NT2/D1 (cell line): ENCODE measurements at regions not wholly inside any gene's neighbourhood (a gene's known extent, or its start where the extent isn't known, plus 50 kb on each side); places are given as distances from the start of the nearest gene placed in this dataset.
A peak's percentile ranks its signal among the peaks of the same experiment; 100 is the strongest.
"Not testable (repeated sequence)": the region's sequence is repeated elsewhere in the genome, so short reads cannot be mapped to it uniquely, and the experiment has no call there.

Experiments used
- DNase-seq: peaks from one replicate; pipeline ENCODE4 v3.0.0-alpha.2; 2011; ENCODE audit warnings: low read depth, low spot score
- H3K27me3 ChIP-seq: 2 replicates; pipeline ENCODE4 v1.6.0; 2011; ENCODE audit warnings: mild to moderate bottlenecking; ENCODE audit not compliant: insufficient read length, insufficient read depth
- H3K36me3 ChIP-seq: 2 replicates; pipeline ENCODE4 v1.6.1; 2011; ENCODE audit warnings: mild to moderate bottlenecking, low read length, mixed read lengths; ENCODE audit not compliant: insufficient read depth, insufficient read length
- H3K4me1 ChIP-seq: 2 replicates; pipeline ENCODE4 v1.5.1; 2011; ENCODE audit not compliant: insufficient read depth, insufficient read length
- H3K4me3 ChIP-seq: 2 replicates; pipeline ENCODE4 v1.5.1; 2011; ENCODE audit warnings: low read depth; ENCODE audit not compliant: insufficient read length
- H3K9ac ChIP-seq: 2 replicates; pipeline ENCODE4 v1.6.0; 2011; ENCODE audit warnings: low read depth; ENCODE audit not compliant: insufficient read length
- H3K9me3 ChIP-seq: 2 replicates; pipeline ENCODE4 v1.5.1; 2011; ENCODE audit warnings: mild to moderate bottlenecking, low read length; ENCODE audit not compliant: insufficient read depth
- SUZ12 ChIP-seq: IDR thresholded peaks from 2 replicates; pipeline ENCODE4 v1.6.1; 2011; ENCODE audit not compliant: insufficient read length, insufficient read depth; ENCODE audit errors: extremely low read depth
- YY1 ChIP-seq: IDR thresholded peaks from 2 replicates; pipeline ENCODE4 v1.6.1; 2011; ENCODE audit not compliant: insufficient read length, insufficient read depth
- ZNF274 ChIP-seq: IDR thresholded peaks from 2 replicates; pipeline ENCODE4 v1.6.1; 2011; ENCODE audit warnings: mild to moderate bottlenecking, low read depth, low read length

GRCh38 chr6:84635081-84635761 lies 129.2 kb downstream of the TBX18 start:
- H3K36me3 ChIP-seq = no peaks in the 10 kb centered on the region
- H3K27me3 ChIP-seq = no peaks in the 10 kb centered on the region
- DNase-seq = no peak
- no peak overlapping the region for H3K4me3 ChIP-seq
- H3K9ac ChIP-seq = no peak overlapping the region
- H3K4me1 ChIP-seq = no peaks in the 10 kb centered on the region
- TF ChIP-seq YY1 = no peak
- no peak for TF ChIP-seq ZNF274
- no peak for TF ChIP-seq SUZ12
- H3K9me3 ChIP-seq = no peaks in the 10 kb centered on the region

- H3K9ac ChIP-seq = no peak overlapping the region
- TF ChIP-seq ZNF274 = no peak
- no peak for TF ChIP-seq SUZ12
- TF ChIP-seq YY1 = no peak
- H3K9me3 ChIP-seq = no peaks in the 10 kb centered on the region
- no peaks in the 10 kb centered on the region for H3K4me1 ChIP-seq
- no peaks in the 10 kb centered on the region for H3K27me3 ChIP-seq
- no peaks in the 10 kb centered on the region for H3K36me3 ChIP-seq
- H3K4me3 ChIP-seq = no peak overlapping the region
- DNase-seq = no peak
Measured at GRCh38 chr6:84633771-84634170, 130.6 kb downstream of the TBX18 start.

- not testable (repeated sequence) for H3K4me1 ChIP-seq, H3K4me3 ChIP-seq, DNase-seq, H3K9me3 ChIP-seq, H3K9ac ChIP-seq, H3K36me3 ChIP-seq, H3K27me3 ChIP-seq
Measured at GRCh38 chr6:84626527-84626926, 137.9 kb downstream of the TBX18 start.

- H3K4me1 ChIP-seq = no peaks in the 10 kb centered on the region
- TF ChIP-seq ZNF274 (no peak), SUZ12 (no peak), YY1 (no peak)
- H3K9me3 ChIP-seq = no peaks in the 10 kb centered on the region
- no peaks in the 10 kb centered on the region for H3K27me3 ChIP-seq
- H3K36me3 ChIP-seq = no peaks in the 10 kb centered on the region
- no peak for DNase-seq
- H3K9ac ChIP-seq = no peak overlapping the region
- no peak overlapping the region for H3K4me3 ChIP-seq
Measured at GRCh38 chr6:84625506-84625905, 138.9 kb downstream of the TBX18 start.

GRCh38 chr6:84623956-84624680 lies 140.3 kb downstream of the TBX18 start:
- Histone ChIP-seq H3K9me3 (no peaks in the 10 kb centered on the region), H3K4me1 (no peaks in the 10 kb centered on the region), H3K9ac (no peak overlapping the region), H3K4me3 (no peak overlapping the region), H3K36me3 (no peaks in the 10 kb centered on the region), H3K27me3 (no peaks in the 10 kb centered on the region)
- TF ChIP-seq SUZ12 = no peak
- TF ChIP-seq YY1 = no peak
- TF ChIP-seq ZNF274 = no peak
- no peak for DNase-seq

- Histone ChIP-seq H3K4me1 (no peaks in the 10 kb centered on the region), H3K4me3 (no peak overlapping the region), H3K36me3 (no peaks in the 10 kb centered on the region), H3K9ac (no peak overlapping the region), H3K9me3 (no peaks in the 10 kb centered on the region), H3K27me3 (no peaks in the 10 kb centered on the region)
- TF ChIP-seq SUZ12 = no peak
- no peak for TF ChIP-seq ZNF274
- TF ChIP-seq YY1 = no peak
- peak; percentile 30 for DNase-seq
Measured at GRCh38 chr6:84618836-84619235, 145.6 kb downstream of the TBX18 start.

GRCh38 chr6:84618046-84618752 lies 146.2 kb downstream of the TBX18 start:
- Histone ChIP-seq H3K9me3 (no peaks in the 10 kb centered on the region), H3K4me1 (no peaks in the 10 kb centered on the region), H3K4me3 (no peak overlapping the region), H3K36me3 (no peaks in the 10 kb centered on the region), H3K27me3 (no peaks in the 10 kb centered on the region), H3K9ac (no peak overlapping the region)
- no peak for TF ChIP-seq ZNF274
- TF ChIP-seq YY1 = no peak
- TF ChIP-seq SUZ12 = no peak
- no peak for DNase-seq
